HCT116 (cell line): ENCODE measurements at regions not wholly inside any gene's neighbourhood (a gene's known extent, or its start where the extent isn't known, plus 50 kb on each side); places are given as distances from the start of the nearest gene placed in this dataset.

Experiments used
- CBX3 ChIP-seq: IDR thresholded peaks from 2 replicates; pipeline ENCODE4 v1.6.1; 2012; ENCODE audit warnings: low read depth
- CTCF ChIP-seq, 3 experiments: fragments of 200-600 bp in 1 of 3; sonication (generic) in 1 of 3; IDR thresholded peaks in 2 of 3; conservative IDR thresholded peaks in 1 of 3; 2 replicates each; pipeline ENCODE4 v1.5.1; 2012 to 2017; ENCODE audit warnings: low read depth in 2 of 3, low read length in 2 of 3, antibody characterized with exemption in 1 of 3, borderline replicate concordance in 1 of 3, control low read depth in 1 of 3, mild to moderate bottlenecking in 1 of 3, mixed read lengths in 1 of 3, mixed run types in 1 of 3, moderate library complexity in 1 of 3; ENCODE audit not compliant: insufficient read depth in 1 of 3
- EZH2 ChIP-seq: fragments of 200-600 bp; sonication (generic); IDR thresholded peaks from 2 replicates; pipeline ENCODE4 v1.6.1; 2017; ENCODE audit warnings: antibody characterized with exemption, mixed run types
- JUND ChIP-seq: IDR thresholded peaks from 2 replicates; pipeline ENCODE4 v1.6.1; 2012
- POLR2A ChIP-seq: IDR thresholded peaks from 2 replicates; pipeline ENCODE4 v1.7.0; 2011; ENCODE audit warnings: borderline replicate concordance; ENCODE audit not compliant: insufficient read depth, insufficient read length; ENCODE audit errors: extremely low read depth
- REST ChIP-seq: IDR thresholded peaks from 2 replicates; pipeline ENCODE4 v1.6.1; 2012; ENCODE audit warnings: low read depth
- SIN3A ChIP-seq: IDR thresholded peaks from 2 replicates; pipeline ENCODE4 v1.6.1; 2012; ENCODE audit warnings: low read depth
- SRF ChIP-seq: IDR thresholded peaks from 2 replicates; pipeline ENCODE4 v1.6.1; 2012; ENCODE audit warnings: low read depth
- YY1 ChIP-seq: IDR thresholded peaks from 2 replicates; pipeline ENCODE4 v1.6.1; 2011; ENCODE audit warnings: low read length, low read depth, moderate library complexity, mild to moderate bottlenecking; ENCODE audit not compliant: insufficient replicate concordance; ENCODE audit errors: extremely low read depth
- ZFX ChIP-seq: fragments of 450-650 bp; IDR thresholded peaks from 2 replicates; pipeline ENCODE4 v1.6.1; 2017
- ZNF274 ChIP-seq: fragments of 200-500 bp; sonication (Bioruptor generic); IDR thresholded peaks from 2 replicates; pipeline ENCODE4 v1.6.1; 2014; ENCODE audit warnings: mild to moderate bottlenecking, low read depth, low read length, inconsistent platforms
- TF ChIP-seq, protein P1 (sequence below): IDR thresholded peaks from 2 replicates; pipeline ENCODE4 v1.6.1; 2012

DNA sequence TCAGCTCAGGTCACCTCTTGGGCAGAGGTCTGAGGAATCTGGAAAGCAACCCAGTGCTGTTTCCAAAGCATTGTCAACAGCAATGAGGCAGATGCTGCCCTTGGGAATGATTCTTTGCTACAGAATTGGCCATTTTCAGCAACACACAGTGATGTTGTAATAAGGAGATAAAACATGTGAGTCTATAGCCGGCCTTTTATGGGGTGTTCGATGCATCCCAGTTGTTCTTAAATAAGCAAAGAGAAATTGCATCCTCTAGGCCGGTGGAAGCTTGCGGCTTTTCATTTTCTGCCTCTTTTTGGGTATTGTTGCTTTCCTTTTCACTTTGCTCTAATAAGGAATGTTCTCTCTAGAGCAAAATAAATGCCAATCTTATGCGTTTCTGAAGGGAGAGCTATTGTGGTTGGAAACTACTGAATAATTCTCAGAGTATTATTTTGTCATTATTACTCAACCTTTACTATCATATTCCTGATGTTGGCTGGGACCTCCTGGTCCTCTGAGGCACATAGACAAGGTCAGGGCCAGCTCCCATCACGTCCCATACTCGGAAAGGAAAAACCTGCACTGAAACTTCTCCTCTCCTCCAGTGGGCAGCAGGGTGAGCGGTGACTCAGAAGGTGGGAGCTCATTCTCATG lies 214.2 kb downstream of the CDH26 start:
- TF ChIP-seq JUND: no peak
- TF ChIP-seq ZNF274: no peak
- TF ChIP-seq POLR2A: no peak
- TF ChIP-seq EZH2: no peak
- no peak for TF ChIP-seq CTCF (IDR thresholded peaks at IDR 0.05 in 2 of 3, conservative IDR thresholded peaks at IDR 0.05 in 1 of 3; ENCODE audit: borderline replicate concordance in 1 of 3, insufficient read depth in 1 of 3, low read depth in 2 of 3, low read length in 2 of 3)
- no peak for TF ChIP-seq ZFX
- no peak for TF ChIP-seq YY1
- no peak for TF ChIP-seq CBX3
- TF ChIP-seq, protein P1, sequence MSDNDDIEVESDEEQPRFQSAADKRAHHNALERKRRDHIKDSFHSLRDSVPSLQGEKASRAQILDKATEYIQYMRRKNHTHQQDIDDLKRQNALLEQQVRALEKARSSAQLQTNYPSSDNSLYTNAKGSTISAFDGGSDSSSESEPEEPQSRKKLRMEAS: no peak
- no peak for TF ChIP-seq SIN3A
- no peak for TF ChIP-seq REST
- TF ChIP-seq SRF: no peak
